Large intestine (tissue), 3 donors: ENCODE measurements at regions not wholly inside any gene's neighbourhood (a gene's known extent, or its start where the extent isn't known, plus 50 kb on each side); places are given as distances from the start of the nearest gene placed in this dataset.

Experiments used
- DNase-seq, 2 donors: peaks; one replicate each; pipeline versions ENCODE4 v3.0.0 to v3.0.0-alpha.2; 2013
- H3K27ac ChIP-seq: one replicate; pipeline ENCODE4 v1.5.1; 2013; ENCODE audit warnings: low read length
- H3K27me3 ChIP-seq: 2 replicates; pipeline ENCODE4 v1.6.1; 2013; ENCODE audit warnings: low read length; ENCODE audit not compliant: control insufficient read depth, insufficient read depth
- H3K36me3 ChIP-seq: 2 replicates; pipeline ENCODE4 v1.6.1; 2013; ENCODE audit warnings: low read length; ENCODE audit not compliant: control insufficient read depth, insufficient read depth
- H3K4me1 ChIP-seq: one replicate; pipeline ENCODE4 v1.6.1; 2013; ENCODE audit warnings: low read length; ENCODE audit not compliant: control insufficient read depth, insufficient read depth
- H3K4me3 ChIP-seq: one replicate; pipeline ENCODE4 v1.5.1; 2013; ENCODE audit warnings: low read length
- H3K9me3 ChIP-seq: one replicate; pipeline ENCODE4 v1.6.1; 2013; ENCODE audit warnings: mild to moderate bottlenecking, low read depth, low read length, moderate library complexity; ENCODE audit not compliant: control insufficient read depth
- WGBS: methylation state at CpG from one replicate; pipeline ENCODE4 v1.1.5; 2013; ENCODE audit warnings: low lambda C conversion rate; ENCODE audit not compliant: insufficient coverage; 5-methylcytosine and 5-hydroxymethylcytosine counted together

DNA sequence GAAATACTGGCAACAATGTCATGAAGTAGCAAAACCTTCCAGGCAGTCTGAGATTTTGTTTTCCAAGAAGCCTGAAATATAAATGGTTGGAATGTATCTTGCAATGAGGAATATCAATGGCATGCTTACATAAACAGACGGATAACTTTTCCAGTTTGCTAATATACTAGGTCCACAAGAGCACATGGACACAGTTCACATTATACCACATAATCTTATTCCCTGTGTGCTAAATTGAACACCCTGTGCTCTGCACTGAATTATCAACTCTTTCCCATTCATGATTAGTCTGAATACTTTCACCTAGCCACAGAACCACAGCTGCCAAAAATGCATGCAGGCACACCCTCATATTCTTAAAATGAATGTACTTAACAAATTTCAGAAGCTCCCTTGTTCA lies 274.3 kb downstream of the COL12A1 start:
- no peaks in the 10 kb centered on the region for H3K27me3 ChIP-seq
- no CpG with 5 or more reads among the region's 1 CpG for WGBS
- no peak overlapping the region for H3K4me3 ChIP-seq
- H3K4me1 ChIP-seq, result no peaks in the 10 kb centered on the region
- H3K27ac ChIP-seq, result no peak overlapping the region
- H3K36me3 ChIP-seq, result no peaks in the 10 kb centered on the region
- no peaks in the 10 kb centered on the region for H3K9me3 ChIP-seq
- no peak for DNase-seq

GRCh38 chr6:74928203-74928602 lies 277.6 kb downstream of the COL12A1 start:
- WGBS, result 71% methylated on average over 2 of the region's 4 CpGs
- Histone ChIP-seq H3K4me3 (no peak overlapping the region), H3K4me1 (no peaks in the 10 kb centered on the region), H3K9me3 (no peaks in the 10 kb centered on the region), H3K36me3 (no peaks in the 10 kb centered on the region), H3K27ac (no peak overlapping the region), H3K27me3 (no peaks in the 10 kb centered on the region)
- DNase-seq, result no peak

GRCh38 chr6:74927299-74927698 lies 278.6 kb downstream of the COL12A1 start:
- 87% methylated on average over 2 of the region's 3 CpGs for WGBS
- no peaks in the 10 kb centered on the region for H3K27me3 ChIP-seq
- H3K4me1 ChIP-seq, result no peaks in the 10 kb centered on the region
- no peak for DNase-seq
- H3K27ac ChIP-seq, result no peak overlapping the region
- no peaks in the 10 kb centered on the region for H3K9me3 ChIP-seq
- no peak overlapping the region for H3K4me3 ChIP-seq
- H3K36me3 ChIP-seq, result no peaks in the 10 kb centered on the region

- H3K4me1 ChIP-seq, result no peaks in the 10 kb centered on the region
- H3K36me3 ChIP-seq, result no peaks in the 10 kb centered on the region
- H3K27me3 ChIP-seq, result no peaks in the 10 kb centered on the region
- no peak for DNase-seq
- 100% methylated on average over 1 of the region's 5 CpGs for WGBS
- no peak overlapping the region for H3K27ac ChIP-seq
- H3K4me3 ChIP-seq, result no peak overlapping the region
- no peaks in the 10 kb centered on the region for H3K9me3 ChIP-seq
These were observed 280.2 kb downstream of the COL12A1 start for GRCh38 chr6:74925683-74926082.

- H3K27ac ChIP-seq, result no peak overlapping the region
- H3K4me1 ChIP-seq, result no peaks in the 10 kb centered on the region
- no peaks in the 10 kb centered on the region for H3K36me3 ChIP-seq
- H3K27me3 ChIP-seq, result no peaks in the 10 kb centered on the region
- no peak overlapping the region for H3K4me3 ChIP-seq
- DNase-seq, result no peak
- H3K9me3 ChIP-seq, result no peaks in the 10 kb centered on the region
- WGBS, result 100% methylated on average over 1 of the region's 3 CpGs
These were observed 291.0 kb downstream of the COL12A1 start for GRCh38 chr6:74914888-74915287.

- Histone ChIP-seq H3K9me3 (no peaks in the 10 kb centered on the region), H3K27me3 (no peaks in the 10 kb centered on the region), H3K4me1 (no peaks in the 10 kb centered on the region), H3K36me3 (no peaks in the 10 kb centered on the region), H3K4me3 (no peak overlapping the region), H3K27ac (no peak overlapping the region)
- no peak for DNase-seq
- 40% methylated on average over 2 of the region's 3 CpGs for WGBS
These were observed 293.6 kb downstream of the COL12A1 start for GRCh38 chr6:74912234-74912633.

DNA sequence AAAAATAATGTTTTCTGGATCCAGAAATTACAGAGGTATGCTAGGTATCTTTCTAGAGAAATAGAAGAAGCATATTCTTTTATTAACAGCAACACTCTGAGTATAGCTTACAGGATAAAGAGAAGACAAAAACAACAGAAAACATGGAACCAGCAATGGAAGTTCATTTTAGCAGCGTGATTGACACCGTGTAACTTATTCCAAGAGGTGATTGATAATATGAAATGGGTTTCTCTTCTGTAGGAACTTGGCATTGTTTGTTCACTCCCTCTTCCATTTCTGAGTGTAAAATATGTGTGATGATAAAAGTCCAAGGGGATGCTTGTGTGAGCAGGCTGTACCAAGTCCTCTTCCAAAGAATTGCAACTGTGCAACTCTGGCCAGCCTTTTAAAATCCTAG lies 303.0 kb downstream of the COL12A1 start:
- Histone ChIP-seq H3K4me1 (no peaks in the 10 kb centered on the region), H3K9me3 (peaks cover 11% of the 10 kb centered on the region), H3K27ac (no peak overlapping the region), H3K4me3 (no peak overlapping the region), H3K36me3 (no peaks in the 10 kb centered on the region), H3K27me3 (no peaks in the 10 kb centered on the region)
- no CpG with 5 or more reads among the region's 2 CpGs for WGBS
- DNase-seq, result no peak

GRCh38 chr6:74902089-74902488 lies 303.8 kb downstream of the COL12A1 start:
- no peaks in the 10 kb centered on the region for H3K36me3 ChIP-seq
- DNase-seq, result no peak
- no peak overlapping the region for H3K27ac ChIP-seq
- peaks cover 11% of the 10 kb centered on the region for H3K9me3 ChIP-seq
- no peaks in the 10 kb centered on the region for H3K4me1 ChIP-seq
- no peaks in the 10 kb centered on the region for H3K27me3 ChIP-seq
- no CpG with 5 or more reads among the region's 1 CpG for WGBS
- no peak overlapping the region for H3K4me3 ChIP-seq

- no peaks in the 10 kb centered on the region for H3K4me1 ChIP-seq
- H3K9me3 ChIP-seq, result peaks cover 11% of the 10 kb centered on the region
- no peaks in the 10 kb centered on the region for H3K36me3 ChIP-seq
- H3K4me3 ChIP-seq, result no peak overlapping the region
- no peaks in the 10 kb centered on the region for H3K27me3 ChIP-seq
- no peak for DNase-seq
- WGBS, result 100% methylated on average over 1 of the region's 3 CpGs
- no peak overlapping the region for H3K27ac ChIP-seq
These were observed 304.3 kb downstream of the COL12A1 start for GRCh38 chr6:74901576-74901975.

GRCh38 chr6:74899416-74899815 lies 306.4 kb downstream of the COL12A1 start:
- no peak for DNase-seq
- no CpG with 5 or more reads among the region's 4 CpGs for WGBS
- no peak overlapping the region for H3K4me3 ChIP-seq
- peaks cover 11% of the 10 kb centered on the region for H3K9me3 ChIP-seq
- no peaks in the 10 kb centered on the region for H3K4me1 ChIP-seq
- H3K27me3 ChIP-seq, result no peaks in the 10 kb centered on the region
- no peaks in the 10 kb centered on the region for H3K36me3 ChIP-seq
- no peak overlapping the region for H3K27ac ChIP-seq

DNA sequence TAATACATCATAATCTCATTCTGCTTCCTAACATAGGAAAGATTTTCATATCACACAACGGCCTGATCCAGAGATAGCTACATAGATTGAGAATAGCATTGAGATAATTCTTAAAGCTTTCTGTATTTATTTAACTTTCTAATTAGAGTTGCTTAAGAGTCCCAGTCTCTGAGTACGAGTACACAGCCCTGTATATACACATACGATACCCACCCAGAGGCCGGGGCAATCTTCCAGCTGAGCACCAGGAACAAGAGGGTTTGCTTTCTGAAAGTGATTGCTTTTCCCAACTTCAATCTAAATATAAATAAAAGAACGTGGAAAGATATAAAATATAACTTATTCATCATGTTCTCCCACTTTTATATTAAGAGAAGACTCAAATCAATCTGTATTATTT lies 313.8 kb downstream of the COL12A1 start:
- no peak overlapping the region for H3K27ac ChIP-seq
- H3K4me1 ChIP-seq, result no peaks in the 10 kb centered on the region
- DNase-seq, result no peak
- WGBS, result no CpG with 5 or more reads among the region's 5 CpGs
- H3K36me3 ChIP-seq, result no peaks in the 10 kb centered on the region
- no peaks in the 10 kb centered on the region for H3K9me3 ChIP-seq
- no peaks in the 10 kb centered on the region for H3K27me3 ChIP-seq
- H3K4me3 ChIP-seq, result no peak overlapping the region
